HG02970 (cell line): ENCODE measurements at regions not wholly inside any gene's neighbourhood (a gene's known extent, or its start where the extent isn't known, plus 50 kb on each side); places are given as distances from the start of the nearest gene placed in this dataset.

ENCODE experiments used
- ATAC-seq: cut with Tn5 transposase; IDR thresholded peaks from one replicate; pipeline ENCODE4 v1.9.1; 2021; ENCODE audit warnings: mild to moderate bottlenecking, moderate library complexity, moderate number of reproducible peaks; ENCODE audit not compliant: unreplicated experiment, low FRiP score

- ATAC-seq, result no peak
Observed at GRCh38 chr4:178329226-178329872, 887.1 kb upstream of the AGA start.

DNA sequence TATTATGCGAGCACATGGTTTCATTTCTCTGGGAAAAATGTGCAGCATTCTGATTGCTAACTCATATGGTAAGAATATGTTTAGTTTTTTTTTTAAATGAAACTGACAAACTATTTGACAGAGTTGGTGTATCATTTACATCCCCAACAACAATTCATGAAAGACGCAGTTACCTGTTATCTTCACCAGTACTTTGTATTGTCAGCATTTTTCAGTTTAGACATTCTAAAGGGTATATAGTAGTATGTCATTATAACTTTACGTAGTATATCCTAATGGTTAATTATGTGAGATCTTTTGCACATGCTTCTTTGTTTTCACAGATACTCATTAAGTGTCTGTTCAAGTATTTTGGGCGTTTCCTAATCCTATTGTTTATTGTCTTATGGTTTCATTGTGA, 891.1 kb upstream of the AGA start:
- ATAC-seq, result no peak

- no peak for ATAC-seq
Observed at GRCh38 chr4:178339769-178340168, 897.5 kb upstream of the AGA start.

GRCh38 chr4:178340468-178340867, 898.2 kb upstream of the AGA start:
- no peak for ATAC-seq

- ATAC-seq, result no peak
Observed at GRCh38 chr4:178344096-178344495, 901.9 kb upstream of the AGA start.

DNA sequence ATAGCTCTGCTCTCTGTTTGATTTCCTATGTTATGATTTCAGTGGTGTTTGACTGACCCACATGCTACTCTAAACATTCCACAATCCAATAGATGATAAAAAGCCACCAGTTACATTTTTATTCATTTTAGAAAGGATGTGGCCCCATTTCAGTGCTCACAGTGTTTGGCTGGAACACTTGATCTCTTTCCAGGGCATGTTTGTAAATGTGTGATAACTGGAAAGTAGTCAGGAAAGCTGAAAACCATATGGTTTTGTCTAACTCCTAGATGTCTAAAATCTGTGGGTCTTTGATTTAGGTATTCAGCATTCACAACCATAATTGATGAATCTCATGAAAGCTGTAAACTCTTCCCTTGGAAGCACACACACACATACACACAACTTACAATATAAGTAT, 904.9 kb upstream of the AGA start:
- ATAC-seq, result no peak

DNA sequence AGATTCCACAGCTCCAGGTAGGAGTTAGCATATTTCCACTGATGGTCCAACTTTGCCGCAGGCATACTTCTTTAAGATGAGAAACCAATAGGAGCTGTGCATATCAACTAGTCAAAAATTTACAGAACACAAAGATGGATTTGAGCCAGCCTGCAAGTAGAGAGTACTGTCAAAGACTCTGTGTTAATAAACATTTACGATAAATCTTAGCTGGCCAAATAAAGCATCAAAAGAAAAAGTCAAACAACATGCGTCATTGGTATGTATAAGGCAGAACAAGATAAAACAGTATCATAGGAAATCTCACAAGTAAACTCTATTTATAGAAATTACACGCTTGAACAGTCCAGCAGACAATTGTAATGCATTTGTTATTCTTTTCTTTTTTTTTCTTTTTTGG, 907.4 kb upstream of the AGA start:
- ATAC-seq, result no peak

GRCh38 chr4:178351185-178351584, 908.9 kb upstream of the AGA start:
- no peak for ATAC-seq

DNA sequence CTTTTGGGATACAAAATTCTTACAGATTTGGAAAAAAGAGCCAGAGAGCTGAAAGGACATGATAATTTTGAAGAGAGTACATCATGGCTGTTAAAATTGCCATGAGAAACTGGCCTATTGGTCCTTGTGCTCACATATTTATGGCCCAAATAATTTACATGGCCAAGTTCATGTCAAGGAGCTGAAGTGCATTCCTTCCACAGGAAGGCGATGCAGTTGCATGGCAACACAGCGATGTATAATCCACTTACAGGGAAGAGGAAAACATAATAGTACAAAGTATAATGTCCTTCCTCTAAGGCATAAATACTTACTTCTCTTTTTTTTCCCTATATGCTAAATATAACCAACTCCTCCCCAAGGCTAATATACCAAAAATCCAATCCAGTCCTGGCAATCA, 914.5 kb upstream of the AGA start:
- no peak for ATAC-seq

- no peak for ATAC-seq
Observed at GRCh38 chr4:178385481-178385880, 943.2 kb upstream of the AGA start.

GRCh38 chr4:178387756-178388155, 945.5 kb upstream of the AGA start:
- ATAC-seq, result no peak

DNA sequence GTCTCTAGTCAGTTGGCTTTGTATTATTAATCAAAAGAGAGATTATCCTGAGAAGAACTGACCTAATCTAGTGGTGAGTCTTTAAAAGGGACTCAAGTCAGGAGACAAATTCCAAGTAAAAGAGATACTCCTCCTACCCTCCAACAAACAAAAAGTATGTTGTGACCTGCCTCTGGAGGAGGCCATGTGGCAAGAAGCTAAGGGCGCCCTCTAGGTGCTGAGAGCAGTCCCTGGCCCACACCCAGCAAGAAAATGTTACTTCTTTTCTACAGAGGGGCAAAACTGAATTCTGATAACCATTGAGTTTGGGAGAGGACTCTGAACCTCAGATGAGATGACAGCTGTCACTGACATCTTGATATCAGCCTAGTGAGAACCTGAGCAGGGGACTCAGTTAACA, 953.6 kb upstream of the AGA start:
- ATAC-seq, result no peak

DNA sequence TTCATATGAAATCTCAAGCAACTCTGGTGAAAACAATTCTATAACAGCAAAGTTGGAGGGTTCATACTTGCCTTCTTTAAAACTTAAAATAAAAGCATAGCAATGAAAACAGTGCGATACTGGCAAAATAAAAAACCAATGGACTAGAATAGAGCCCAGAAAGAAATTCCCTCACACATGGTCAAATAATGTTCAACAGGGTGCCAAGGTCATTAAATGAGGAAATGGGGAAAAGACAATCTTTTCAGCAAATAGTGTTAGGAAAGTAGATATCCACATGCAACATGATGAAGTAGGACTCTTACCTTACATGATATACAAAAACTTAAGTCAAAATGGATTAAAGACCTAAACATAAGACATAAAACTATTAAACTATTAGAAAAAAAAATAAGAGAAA, 970.2 kb upstream of the AGA start:
- ATAC-seq, result no peak

GRCh38 chr4:178414042-178414441, 971.8 kb upstream of the AGA start:
- no peak for ATAC-seq

- ATAC-seq, result no peak
Observed at GRCh38 chr4:178414881-178415446, 972.7 kb upstream of the AGA start.

DNA sequence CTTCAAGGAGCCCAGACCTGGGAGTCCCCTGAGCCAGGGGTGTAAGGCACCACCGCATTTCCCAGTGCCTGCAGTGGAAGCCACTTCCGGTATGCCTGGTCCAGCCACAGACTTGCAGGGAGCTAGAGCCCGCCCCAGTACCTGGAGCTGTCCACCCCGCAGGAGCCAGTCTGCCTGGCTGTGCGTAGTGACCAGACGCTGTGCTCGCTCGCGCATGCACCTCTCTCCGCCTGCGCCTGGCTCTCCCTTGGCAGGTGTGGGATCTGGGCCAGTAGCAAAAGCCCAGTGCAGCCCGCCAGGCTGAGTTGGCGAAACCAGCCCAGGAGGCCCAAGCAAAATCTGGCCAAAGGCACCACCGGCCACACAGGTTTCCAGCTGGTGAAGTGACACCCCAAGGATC, 973.7 kb upstream of the AGA start:
- ATAC-seq, result no peak

- no peak for ATAC-seq
Observed at GRCh38 chr4:178423366-178423765, 981.1 kb upstream of the AGA start.

DNA sequence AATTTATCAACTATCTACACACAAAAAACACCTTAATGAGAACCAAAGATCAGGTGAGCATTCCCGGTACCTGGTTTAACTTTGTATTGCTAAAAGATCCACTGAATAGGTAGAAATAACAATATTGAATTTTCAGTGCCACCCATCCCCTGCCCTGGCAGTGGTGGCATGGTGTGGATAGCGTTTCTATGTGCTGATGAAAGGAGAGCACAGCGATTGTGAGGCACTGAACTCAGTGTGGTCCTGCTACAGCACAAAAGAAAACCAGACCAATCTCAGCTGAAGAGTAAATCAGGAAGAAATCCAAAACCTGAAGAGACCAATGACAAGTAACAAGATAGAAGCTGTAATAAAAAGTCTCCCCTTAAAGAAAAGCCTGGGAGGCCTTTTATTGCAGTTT, 984.6 kb upstream of the AGA start:
- no peak for ATAC-seq

DNA sequence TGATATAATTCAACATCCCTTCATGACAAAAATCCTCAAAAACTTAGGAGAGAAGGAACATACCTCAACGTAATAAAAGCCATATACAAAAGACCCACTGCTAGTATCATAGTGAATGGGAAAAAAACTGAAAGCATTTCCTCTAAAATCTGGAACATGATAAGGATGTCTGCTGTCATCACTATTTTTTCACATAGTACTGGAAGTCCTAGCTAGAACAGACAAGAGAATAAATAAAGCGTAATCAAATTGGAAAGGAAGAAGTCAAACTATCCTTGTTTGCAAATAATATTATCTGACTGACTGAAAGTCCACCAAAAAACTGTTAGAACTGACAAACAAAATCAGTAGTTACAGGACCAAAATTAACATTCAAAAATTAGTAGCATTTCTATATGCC, 985.4 kb upstream of the AGA start:
- ATAC-seq, result no peak

GRCh38 chr4:178448372-178449035, 1006.3 kb upstream of the AGA start:
- ATAC-seq, result no peak

DNA sequence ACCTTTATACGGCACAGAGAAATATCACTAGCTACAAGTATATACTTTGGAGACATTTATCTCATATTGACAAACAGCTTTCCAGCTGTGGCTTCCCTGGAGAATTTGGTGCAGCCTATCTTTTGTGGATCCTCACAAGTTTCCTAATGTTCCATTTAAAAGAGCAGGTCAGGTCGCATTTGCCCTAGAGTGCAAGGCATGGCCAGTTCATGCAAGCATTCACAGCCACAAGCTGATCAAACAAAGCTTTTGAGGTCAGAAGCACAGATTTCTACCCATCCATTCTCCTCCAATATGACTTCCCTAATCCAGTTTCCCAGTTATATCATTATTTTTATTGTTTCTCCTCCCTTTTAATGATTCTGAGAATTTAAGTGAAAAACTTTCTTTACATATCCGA, 1008.4 kb upstream of the AGA start:
- no peak for ATAC-seq

- no peak for ATAC-seq
Observed at GRCh38 chr4:178453057-178453456, 1010.8 kb upstream of the AGA start.
